IPS-18a (cell line): ENCODE measurements at regions not wholly inside any gene's neighbourhood (a gene's known extent, or its start where the extent isn't known, plus 50 kb on each side); places are given as distances from the start of the nearest gene placed in this dataset.
"Not testable (repeated sequence)": the region's sequence is repeated elsewhere in the genome, so short reads cannot be mapped to it uniquely, and the experiment has no call there.

Experiments
- H3K27ac ChIP-seq: one replicate; pipeline ENCODE4 v1.5.1; 2013; ENCODE audit warnings: low read length
- H3K27me3 ChIP-seq: one replicate; pipeline ENCODE4 v1.6.1; 2013; ENCODE audit warnings: mild to moderate bottlenecking, low read length; ENCODE audit not compliant: control insufficient read depth, insufficient read depth
- H3K36me3 ChIP-seq: one replicate; pipeline ENCODE4 v1.6.1; 2013; ENCODE audit warnings: low read depth, low read length; ENCODE audit not compliant: control insufficient read depth
- H3K4me1 ChIP-seq: one replicate; pipeline ENCODE4 v1.6.1; 2013; ENCODE audit warnings: low read depth, low read length; ENCODE audit not compliant: control insufficient read depth
- H3K4me3 ChIP-seq: one replicate; pipeline ENCODE4 v1.5.1; 2013; ENCODE audit warnings: low read length
- H3K9ac ChIP-seq: one replicate; pipeline ENCODE4 v1.6.1; 2013; ENCODE audit warnings: mild to moderate bottlenecking, low read length, moderate library complexity
- H3K9me3 ChIP-seq: one replicate; pipeline ENCODE4 v1.6.1; 2013; ENCODE audit warnings: low read depth, low read length; ENCODE audit not compliant: control insufficient read depth

- Histone ChIP-seq H3K9me3 (no peaks in the 10 kb centered on the region), H3K4me3 (no peak overlapping the region), H3K9ac (no peak overlapping the region), H3K36me3 (no peaks in the 10 kb centered on the region), H3K27ac (no peak overlapping the region), H3K27me3 (no peaks in the 10 kb centered on the region), H3K4me1 (no peaks in the 10 kb centered on the region)
Observed at GRCh38 chr1:169049258-169049938, 57.1 kb upstream of the ATP1B1 start.

GRCh38 chr1:169051171-169051570, 55.3 kb upstream of the ATP1B1 start:
- Histone ChIP-seq H3K27ac (no peak overlapping the region), H3K9ac (no peak overlapping the region), H3K36me3 (no peaks in the 10 kb centered on the region), H3K27me3 (no peaks in the 10 kb centered on the region), H3K4me3 (no peak overlapping the region), H3K9me3 (no peaks in the 10 kb centered on the region), H3K4me1 (no peaks in the 10 kb centered on the region)

- H3K36me3 ChIP-seq, H3K4me1 ChIP-seq, H3K27me3 ChIP-seq, H3K4me3 ChIP-seq, H3K9me3 ChIP-seq, H3K9ac ChIP-seq, H3K27ac ChIP-seq: not testable (repeated sequence)
Observed at GRCh38 chr1:169052171-169052570, 54.3 kb upstream of the ATP1B1 start.

- Histone ChIP-seq H3K4me1 (no peaks in the 10 kb centered on the region), H3K9ac (no peak overlapping the region), H3K9me3 (no peaks in the 10 kb centered on the region), H3K27me3 (no peaks in the 10 kb centered on the region), H3K36me3 (no peaks in the 10 kb centered on the region), H3K27ac (no peak overlapping the region), H3K4me3 (no peak overlapping the region)
Observed at GRCh38 chr1:169052727-169053126, 53.8 kb upstream of the ATP1B1 start.

- H3K36me3 ChIP-seq, result no peaks in the 10 kb centered on the region
- H3K27me3 ChIP-seq, result no peaks in the 10 kb centered on the region
- H3K9me3 ChIP-seq, result no peaks in the 10 kb centered on the region
- H3K4me1 ChIP-seq, result no peaks in the 10 kb centered on the region
- no peak overlapping the region for H3K9ac ChIP-seq
- no peak overlapping the region for H3K4me3 ChIP-seq
- no peak overlapping the region for H3K27ac ChIP-seq
Observed at GRCh38 chr1:169053196-169053595, 53.3 kb upstream of the ATP1B1 start.
